ENCODE measurements at regions not wholly inside any gene's neighbourhood (a gene's known extent, or its start where the extent isn't known, plus 50 kb on each side); places are given as distances from the start of the nearest gene placed in this dataset.

DNA sequence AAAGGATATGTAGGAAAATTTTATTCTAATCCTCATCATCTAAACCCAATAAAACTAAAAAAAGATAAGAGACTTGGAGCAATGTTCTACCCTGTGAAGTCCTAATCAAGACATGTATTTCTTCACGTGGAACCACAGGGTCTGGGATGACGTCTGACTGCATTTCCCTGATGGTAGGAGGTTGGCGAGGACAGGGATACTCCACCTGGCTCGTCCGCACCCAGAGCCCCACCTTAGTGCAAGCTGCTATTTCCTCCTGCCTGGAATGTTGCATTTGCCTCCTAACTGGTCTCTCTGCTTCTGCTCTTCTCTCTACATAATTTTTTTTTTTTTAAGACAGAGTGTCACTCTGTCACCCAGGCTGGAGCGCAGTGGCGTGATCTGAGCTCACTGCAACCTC, 57.7 kb upstream of the RASGRP1 start:
- TF ChIP-seq, protein P1, sequence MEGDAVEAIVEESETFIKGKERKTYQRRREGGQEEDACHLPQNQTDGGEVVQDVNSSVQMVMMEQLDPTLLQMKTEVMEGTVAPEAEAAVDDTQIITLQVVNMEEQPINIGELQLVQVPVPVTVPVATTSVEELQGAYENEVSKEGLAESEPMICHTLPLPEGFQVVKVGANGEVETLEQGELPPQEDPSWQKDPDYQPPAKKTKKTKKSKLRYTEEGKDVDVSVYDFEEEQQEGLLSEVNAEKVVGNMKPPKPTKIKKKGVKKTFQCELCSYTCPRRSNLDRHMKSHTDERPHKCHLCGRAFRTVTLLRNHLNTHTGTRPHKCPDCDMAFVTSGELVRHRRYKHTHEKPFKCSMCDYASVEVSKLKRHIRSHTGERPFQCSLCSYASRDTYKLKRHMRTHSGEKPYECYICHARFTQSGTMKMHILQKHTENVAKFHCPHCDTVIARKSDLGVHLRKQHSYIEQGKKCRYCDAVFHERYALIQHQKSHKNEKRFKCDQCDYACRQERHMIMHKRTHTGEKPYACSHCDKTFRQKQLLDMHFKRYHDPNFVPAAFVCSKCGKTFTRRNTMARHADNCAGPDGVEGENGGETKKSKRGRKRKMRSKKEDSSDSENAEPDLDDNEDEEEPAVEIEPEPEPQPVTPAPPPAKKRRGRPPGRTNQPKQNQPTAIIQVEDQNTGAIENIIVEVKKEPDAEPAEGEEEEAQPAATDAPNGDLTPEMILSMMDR (IDR thresholded peaks at IDR 0.05): no peak
- TF ChIP-seq EP300 (IDR thresholded peaks at IDR 0.05) (no peak), POLR2A (IDR thresholded peaks at IDR 0.05) (no peak), POLR2AphosphoS5 (IDR thresholded peaks at IDR 0.05) (no peak)
